DOHH2 (cell line): ENCODE measurements at regions not wholly inside any gene's neighbourhood (a gene's known extent, or its start where the extent isn't known, plus 50 kb on each side); places are given as distances from the start of the nearest gene placed in this dataset.

Source experiments
- H3F3A ChIP-seq: fragments of 200-600 bp; sonication (generic), shearing (Covaris generic); 2 replicates; pipeline ENCODE4 v1.6.0; 2016; ENCODE audit warnings: antibody characterized with exemption, mild to moderate bottlenecking; ENCODE audit not compliant: control insufficient read depth, insufficient read depth
- H3K27ac ChIP-seq: fragments of 200-600 bp; sonication (generic); 2 replicates; pipeline ENCODE4 v1.5.1; 2014; ENCODE audit warnings: low read depth, mild to moderate bottlenecking, low read length, moderate library complexity
- H3K27me3 ChIP-seq: fragments of 200-600 bp; sonication (generic); 2 replicates; pipeline ENCODE4 v1.6.1; 2014; ENCODE audit warnings: mild to moderate bottlenecking, low read length, mixed read lengths; ENCODE audit not compliant: control insufficient read depth
- H3K36me3 ChIP-seq: fragments of 200-600 bp; sonication (generic); 2 replicates; pipeline ENCODE4 v1.6.1; 2014; ENCODE audit warnings: mild to moderate bottlenecking, low read length, moderate library complexity, mixed read lengths; ENCODE audit not compliant: control insufficient read depth
- H3K4me1 ChIP-seq: fragments of 200-600 bp; sonication (generic); 2 replicates; pipeline ENCODE4 v1.6.1; 2014; ENCODE audit warnings: mild to moderate bottlenecking, low read length, mixed read lengths; ENCODE audit not compliant: control insufficient read depth
- H3K4me2 ChIP-seq: fragments of 200-600 bp; sonication (generic); 2 replicates; pipeline ENCODE4 v1.6.0; 2014; ENCODE audit warnings: mild to moderate bottlenecking, low read length, moderate library complexity
- H3K4me3 ChIP-seq: fragments of 200-600 bp; sonication (generic); 2 replicates; pipeline ENCODE4 v1.5.1; 2014; ENCODE audit warnings: mild to moderate bottlenecking, low read length, mixed read lengths
- H3K79me2 ChIP-seq: fragments of 200-600 bp; sonication (generic); 2 replicates; pipeline ENCODE4 v1.6.1; 2014; ENCODE audit warnings: mild to moderate bottlenecking, low read length, mixed read lengths; ENCODE audit not compliant: control insufficient read depth
- H3K9me2 ChIP-seq: fragments of 200-600 bp; sonication (generic); replicated peaks from 2 replicates; pipeline ENCODE4 v1.6.1; 2014; ENCODE audit warnings: mild to moderate bottlenecking, low read length, mixed read lengths; ENCODE audit not compliant: control insufficient read depth
- H3K9me3 ChIP-seq: fragments of 200-600 bp; sonication (generic); 2 replicates; pipeline ENCODE4 v1.6.1; 2014; ENCODE audit warnings: antibody characterized with exemption, low read length, mixed read lengths; ENCODE audit not compliant: control insufficient read depth, insufficient read depth
- H4K20me1 ChIP-seq: fragments of 200-600 bp; sonication (generic); 2 replicates; pipeline ENCODE4 v1.6.0; 2014; ENCODE audit warnings: low read depth, mild to moderate bottlenecking, antibody characterized with exemption, low read length, moderate library complexity; ENCODE audit not compliant: control insufficient read depth, insufficient read depth
- CTCF ChIP-seq: fragments of 200-600 bp; sonication (generic); IDR thresholded peaks from one replicate; pipeline ENCODE4 v1.5.1; 2014; ENCODE audit warnings: antibody characterized with exemption, mild to moderate bottlenecking, low read depth, low read length; ENCODE audit not compliant: poor library complexity, severe bottlenecking
- EZH2phosphoT487 ChIP-seq: fragments of 200-600 bp; sonication (generic); IDR thresholded peaks from 2 replicates; pipeline ENCODE4 v1.6.1; 2017; ENCODE audit warnings: borderline replicate concordance, mild to moderate bottlenecking, antibody characterized with exemption, low read length, moderate library complexity, mixed read lengths

GRCh38 chr10:36366065-36366464 is 724.0 kb upstream of the FZD8 start:
- Histone ChIP-seq H3K27me3 (no peaks in the 10 kb centered on the region), H4K20me1 (no peaks in the 10 kb centered on the region), H3K9me3 (no peaks in the 10 kb centered on the region), H3K9me2 (no peaks in the 10 kb centered on the region), H3K36me3 (no peaks in the 10 kb centered on the region), H3K4me1 (no peaks in the 10 kb centered on the region), H3K4me2 (no peak overlapping the region), H3K4me3 (no peak overlapping the region), H3K27ac (no peak overlapping the region), H3K79me2 (no peaks in the 10 kb centered on the region), H3F3A (no peaks in the 10 kb centered on the region)
- no peak for TF ChIP-seq CTCF
- TF ChIP-seq EZH2phosphoT487 = no peak

- TF ChIP-seq CTCF (no peak), EZH2phosphoT487 (no peak)
- Histone ChIP-seq H3K36me3 (no peaks in the 10 kb centered on the region), H3K27me3 (no peaks in the 10 kb centered on the region), H3K27ac (no peak overlapping the region), H3K79me2 (no peaks in the 10 kb centered on the region), H4K20me1 (no peaks in the 10 kb centered on the region), H3K4me2 (no peak overlapping the region), H3K9me3 (no peaks in the 10 kb centered on the region), H3K4me1 (no peaks in the 10 kb centered on the region), H3K9me2 (no peaks in the 10 kb centered on the region), H3K4me3 (no peak overlapping the region), H3F3A (no peaks in the 10 kb centered on the region)
These were observed 720.2 kb upstream of the FZD8 start for GRCh38 chr10:36362257-36362656.

- no peak overlapping the region for H3K4me2 ChIP-seq
- H3K4me1 ChIP-seq = no peaks in the 10 kb centered on the region
- H3K4me3 ChIP-seq = no peak overlapping the region
- H3K36me3 ChIP-seq = no peaks in the 10 kb centered on the region
- no peaks in the 10 kb centered on the region for H3K79me2 ChIP-seq
- H3K27me3 ChIP-seq = no peaks in the 10 kb centered on the region
- no peaks in the 10 kb centered on the region for H3F3A ChIP-seq
- no peaks in the 10 kb centered on the region for H3K9me3 ChIP-seq
- TF ChIP-seq CTCF (no peak), EZH2phosphoT487 (no peak)
- H4K20me1 ChIP-seq = no peaks in the 10 kb centered on the region
- H3K9me2 ChIP-seq = no peaks in the 10 kb centered on the region
- H3K27ac ChIP-seq = no peak overlapping the region
These were observed 716.6 kb upstream of the FZD8 start for GRCh38 chr10:36358736-36359135.

DNA sequence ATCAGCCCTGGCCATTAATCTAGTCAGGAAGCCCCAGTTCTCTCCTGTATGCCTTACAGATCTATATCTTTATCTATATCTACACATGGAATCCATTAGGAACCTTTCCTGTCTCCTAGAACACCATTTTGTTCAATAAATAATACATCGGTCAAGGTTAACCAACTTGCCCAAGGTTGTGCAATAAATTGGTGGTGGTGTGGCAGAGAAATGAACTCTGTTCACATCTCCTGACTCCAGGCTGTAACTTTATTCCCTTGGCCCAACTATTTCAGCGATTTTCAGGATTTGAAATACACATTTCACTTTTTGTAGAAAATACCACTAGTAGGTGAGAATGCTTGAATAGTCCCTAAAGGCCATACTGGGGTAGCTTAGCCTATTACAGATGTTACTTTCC is 712.5 kb upstream of the FZD8 start:
- Histone ChIP-seq H3K4me2 (no peak overlapping the region), H3K79me2 (no peaks in the 10 kb centered on the region), H3K27me3 (no peaks in the 10 kb centered on the region), H3K4me1 (no peaks in the 10 kb centered on the region), H4K20me1 (no peaks in the 10 kb centered on the region), H3K4me3 (no peak overlapping the region), H3K36me3 (no peaks in the 10 kb centered on the region), H3K9me2 (no peaks in the 10 kb centered on the region), H3K9me3 (peaks cover 3% of the 10 kb centered on the region; the same call in 1 of the 2 replicates), H3F3A (no peaks in the 10 kb centered on the region), H3K27ac (no peak overlapping the region)
- TF ChIP-seq CTCF (no peak), EZH2phosphoT487 (no peak)
